ENCODE measurements at regions not wholly inside any gene's neighbourhood (a gene's known extent, or its start where the extent isn't known, plus 50 kb on each side); places are given as distances from the start of the nearest gene placed in this dataset.
A peak's percentile ranks its signal among the peaks of the same experiment; 100 is the strongest.

DNA sequence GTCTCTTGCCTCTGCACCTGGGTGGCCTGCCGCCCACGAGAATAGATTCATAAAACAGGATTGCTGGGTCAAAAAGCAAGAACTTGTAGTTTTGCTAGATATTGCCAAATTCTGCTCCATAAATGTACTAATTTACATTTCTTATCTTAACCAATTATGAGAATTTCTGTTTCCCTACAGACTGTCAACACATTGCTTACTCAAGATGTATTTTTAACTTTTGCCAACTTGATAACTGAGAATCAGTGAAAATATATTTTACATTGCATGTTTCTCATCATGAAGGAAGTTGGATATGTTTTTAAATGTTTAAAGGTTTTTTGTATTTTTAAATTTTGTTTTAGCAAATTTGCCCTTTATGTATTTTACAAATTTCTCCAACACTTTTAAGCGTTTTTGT lies 664.8 kb downstream of the MMUT start:
- Histone ChIP-seq H3K4me1 (ENCODE audit: control insufficient read depth, insufficient read depth, low read length) (no peaks in the 10 kb centered on the region), H3K4me3 (ENCODE audit: low read depth, low read length) (no peak overlapping the region), H3K36me3 (ENCODE audit: control insufficient read depth, insufficient read depth, low read length) (no peaks in the 10 kb centered on the region), H3K27ac (ENCODE audit: low read depth, low read length) (no peak overlapping the region), H3K9me3 (ENCODE audit: control insufficient read depth, insufficient read depth, low read length) (no peaks in the 10 kb centered on the region), H3K27me3 (ENCODE audit: control insufficient read depth, insufficient read depth, low read length) (no peaks in the 10 kb centered on the region)
- peak in 1 of 6 donors; percentile 51 for DNase-seq (ENCODE audit: low read depth in 4 of 6, low spot score in 6 of 6)
- no CpG with 5 or more reads among the region's 3 CpGs for WGBS (ENCODE audit: insufficient coverage)

DNA sequence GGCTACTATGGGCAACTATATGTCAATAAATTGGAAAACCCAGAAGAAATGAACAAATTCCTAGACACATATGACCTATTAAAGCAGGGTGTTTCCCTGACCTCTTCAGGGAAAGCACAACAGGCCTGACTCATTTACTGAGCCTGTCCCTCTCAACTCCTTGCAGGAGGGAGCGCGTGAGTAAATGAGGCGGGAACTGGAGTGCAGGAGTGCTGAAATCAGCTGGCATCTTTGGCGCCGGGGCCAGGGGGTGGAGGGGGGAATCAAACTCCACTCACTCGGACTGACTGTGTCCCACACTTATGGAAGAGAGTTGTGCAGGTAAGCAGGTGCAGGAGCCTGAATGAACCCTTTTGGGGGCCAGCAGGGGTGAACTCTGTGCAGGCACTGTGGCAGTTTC lies 671.2 kb upstream of the PTCHD4 start:
- 70% methylated on average over 2 of the region's 6 CpGs for WGBS (ENCODE audit: insufficient coverage)
- H3K36me3 ChIP-seq (ENCODE audit: control insufficient read depth, insufficient read depth, low read length), result no peaks in the 10 kb centered on the region
- no peaks in the 10 kb centered on the region for H3K9me3 ChIP-seq (ENCODE audit: control insufficient read depth, insufficient read depth, low read length)
- H3K4me3 ChIP-seq (ENCODE audit: low read depth, low read length), result no peak overlapping the region
- H3K4me1 ChIP-seq (ENCODE audit: control insufficient read depth, insufficient read depth, low read length), result no peaks in the 10 kb centered on the region
- H3K27me3 ChIP-seq (ENCODE audit: control insufficient read depth, insufficient read depth, low read length), result no peaks in the 10 kb centered on the region
- H3K27ac ChIP-seq (ENCODE audit: low read depth, low read length), result no peak overlapping the region
- DNase-seq (ENCODE audit: low read depth in 4 of 6, low spot score in 6 of 6), result no peak

DNA sequence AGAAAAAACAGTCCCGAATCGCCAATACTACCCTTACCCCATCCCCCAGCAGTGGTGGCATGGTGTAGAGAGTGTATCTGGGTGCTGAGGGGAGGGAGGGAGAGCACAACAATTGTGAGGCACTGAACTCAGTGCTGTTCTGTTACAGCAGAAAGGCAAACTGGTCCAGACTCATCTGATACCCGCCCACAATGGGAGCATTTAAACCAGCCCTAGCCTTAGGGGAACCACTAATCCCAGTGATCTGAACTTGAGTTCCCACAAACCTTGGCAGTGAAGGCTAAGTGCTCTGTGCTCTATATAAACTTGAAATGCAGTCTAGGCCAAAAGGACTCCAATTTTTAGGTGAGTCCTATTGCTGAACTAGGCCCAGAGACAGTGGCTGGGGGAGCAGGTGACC lies 666.4 kb upstream of the PTCHD4 start:
- 90% methylated on average over 1 of the region's 3 CpGs for WGBS (ENCODE audit: insufficient coverage)
- no peaks in the 10 kb centered on the region for H3K4me1 ChIP-seq (ENCODE audit: control insufficient read depth, insufficient read depth, low read length)
- no peak for DNase-seq (ENCODE audit: low read depth in 4 of 6, low spot score in 6 of 6)
- H3K27me3 ChIP-seq (ENCODE audit: control insufficient read depth, insufficient read depth, low read length), result no peaks in the 10 kb centered on the region
- H3K27ac ChIP-seq (ENCODE audit: low read depth, low read length), result no peak overlapping the region
- H3K9me3 ChIP-seq (ENCODE audit: control insufficient read depth, insufficient read depth, low read length), result no peaks in the 10 kb centered on the region
- no peaks in the 10 kb centered on the region for H3K36me3 ChIP-seq (ENCODE audit: control insufficient read depth, insufficient read depth, low read length)
- H3K4me3 ChIP-seq (ENCODE audit: low read depth, low read length), result no peak overlapping the region

DNA sequence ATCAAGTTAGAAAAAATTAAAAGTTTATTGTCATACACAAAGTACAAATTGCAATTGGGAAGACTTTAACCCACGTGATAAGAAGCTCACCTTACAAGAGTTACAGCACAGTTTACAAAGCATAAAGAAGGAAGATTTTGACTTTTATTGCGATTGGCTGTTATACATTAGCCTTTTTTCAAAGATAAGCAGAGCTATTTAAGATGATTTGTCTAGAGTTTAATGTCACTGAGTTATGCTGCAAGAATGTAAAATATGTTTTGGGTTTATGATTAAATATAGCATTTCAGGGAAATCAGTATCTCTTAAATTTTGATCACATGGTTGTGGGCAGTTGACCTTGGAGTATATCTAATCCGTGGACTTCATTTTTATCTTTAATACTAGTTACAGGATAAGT lies 664.2 kb upstream of the PTCHD4 start:
- Histone ChIP-seq H3K4me1 (ENCODE audit: control insufficient read depth, insufficient read depth, low read length) (no peaks in the 10 kb centered on the region), H3K9me3 (ENCODE audit: control insufficient read depth, insufficient read depth, low read length) (no peaks in the 10 kb centered on the region), H3K4me3 (ENCODE audit: low read depth, low read length) (no peak overlapping the region), H3K36me3 (ENCODE audit: control insufficient read depth, insufficient read depth, low read length) (no peaks in the 10 kb centered on the region), H3K27ac (ENCODE audit: low read depth, low read length) (no peak overlapping the region), H3K27me3 (ENCODE audit: control insufficient read depth, insufficient read depth, low read length) (no peaks in the 10 kb centered on the region)
- WGBS (ENCODE audit: insufficient coverage), result no CpG with 5 or more reads among the region's 3 CpGs
- no peak for DNase-seq (ENCODE audit: low read depth in 4 of 6, low spot score in 6 of 6)

DNA sequence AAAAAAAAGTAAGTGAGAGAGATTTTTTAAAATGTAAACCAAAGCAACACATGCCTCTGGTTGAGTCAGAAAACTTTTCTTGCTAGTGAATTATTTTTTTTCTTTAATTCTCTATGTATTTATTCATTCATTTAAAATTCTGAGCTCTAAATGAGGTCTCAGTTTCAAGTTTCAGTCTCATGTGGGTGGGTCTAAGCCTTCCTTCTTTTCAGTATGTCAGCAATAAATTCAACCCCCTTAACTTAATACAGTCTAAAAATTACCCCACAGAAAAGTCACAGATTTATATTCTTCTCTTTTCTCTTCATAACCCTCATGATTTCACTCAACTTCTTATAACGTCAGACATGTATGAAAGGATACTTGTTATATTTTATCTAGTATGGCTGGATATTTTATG lies 663.3 kb upstream of the PTCHD4 start:
- WGBS (ENCODE audit: insufficient coverage), result no CpG with 5 or more reads among the region's 1 CpG
- no peaks in the 10 kb centered on the region for H3K4me1 ChIP-seq (ENCODE audit: control insufficient read depth, insufficient read depth, low read length)
- H3K36me3 ChIP-seq (ENCODE audit: control insufficient read depth, insufficient read depth, low read length), result no peaks in the 10 kb centered on the region
- H3K27me3 ChIP-seq (ENCODE audit: control insufficient read depth, insufficient read depth, low read length), result no peaks in the 10 kb centered on the region
- no peak overlapping the region for H3K27ac ChIP-seq (ENCODE audit: low read depth, low read length)
- no peak overlapping the region for H3K4me3 ChIP-seq (ENCODE audit: low read depth, low read length)
- no peak for DNase-seq (ENCODE audit: low read depth in 4 of 6, low spot score in 6 of 6)
- no peaks in the 10 kb centered on the region for H3K9me3 ChIP-seq (ENCODE audit: control insufficient read depth, insufficient read depth, low read length)

DNA sequence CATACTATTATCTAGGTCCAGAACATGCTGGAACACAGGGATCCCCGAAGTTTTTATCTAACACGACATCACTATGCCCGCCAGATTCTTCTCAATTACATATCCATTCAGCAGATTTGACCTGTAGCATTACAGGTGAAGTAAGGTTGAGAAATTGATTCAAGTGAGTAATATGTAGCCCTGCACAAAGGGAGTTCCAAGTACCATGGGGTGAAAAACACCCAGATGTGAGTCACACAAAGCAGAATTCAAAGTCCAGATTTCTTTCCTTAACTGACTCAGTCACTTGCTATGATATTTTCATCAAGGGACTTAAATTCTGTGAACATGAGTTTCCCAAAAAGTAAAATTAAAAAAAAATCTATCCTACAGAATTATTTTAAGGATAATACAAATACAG lies 655.4 kb upstream of the PTCHD4 start:
- WGBS (ENCODE audit: insufficient coverage), result no CpG with 5 or more reads among the region's 3 CpGs
- Histone ChIP-seq H3K4me3 (ENCODE audit: low read depth, low read length) (no peak overlapping the region), H3K4me1 (ENCODE audit: control insufficient read depth, insufficient read depth, low read length) (no peaks in the 10 kb centered on the region), H3K27ac (ENCODE audit: low read depth, low read length) (no peak overlapping the region), H3K27me3 (ENCODE audit: control insufficient read depth, insufficient read depth, low read length) (no peaks in the 10 kb centered on the region), H3K9me3 (ENCODE audit: control insufficient read depth, insufficient read depth, low read length) (no peaks in the 10 kb centered on the region), H3K36me3 (ENCODE audit: control insufficient read depth, insufficient read depth, low read length) (no peaks in the 10 kb centered on the region)
- no peak for DNase-seq (ENCODE audit: low read depth in 4 of 6, low spot score in 6 of 6)

DNA sequence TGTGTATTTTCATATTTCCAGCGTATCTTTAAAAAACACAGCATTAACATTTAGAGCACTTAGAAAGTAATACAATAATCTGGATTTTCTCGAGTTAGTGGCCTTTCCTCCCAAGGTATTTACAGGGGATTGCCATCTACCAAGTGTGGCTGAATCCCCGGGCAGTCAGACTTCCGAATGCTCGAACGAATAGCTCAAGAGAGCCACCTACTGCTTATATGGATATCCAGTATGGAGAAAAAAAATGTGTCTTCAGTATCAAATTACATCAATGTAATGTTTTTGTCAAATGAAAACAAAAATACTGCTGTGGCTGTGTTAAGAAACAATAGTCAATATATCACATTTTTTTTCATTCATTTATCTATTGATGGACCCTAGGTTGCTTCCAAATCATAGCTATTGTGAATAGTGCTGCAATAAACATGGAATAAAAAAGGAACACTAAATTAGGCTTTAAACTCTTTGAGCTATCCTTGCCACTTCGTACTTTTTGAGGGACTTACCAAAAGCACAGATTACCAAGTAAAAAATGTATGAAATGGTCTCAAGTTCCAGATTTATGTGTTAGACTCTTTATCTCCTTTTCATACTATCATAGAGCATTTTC lies 654.5 kb upstream of the PTCHD4 start:
- no CpG with 5 or more reads among the region's 7 CpGs for WGBS (ENCODE audit: insufficient coverage)
- H3K4me3 ChIP-seq (ENCODE audit: low read depth, low read length), result no peak overlapping the region
- no peak overlapping the region for H3K27ac ChIP-seq (ENCODE audit: low read depth, low read length)
- no peaks in the 10 kb centered on the region for H3K27me3 ChIP-seq (ENCODE audit: control insufficient read depth, insufficient read depth, low read length)
- no peaks in the 10 kb centered on the region for H3K9me3 ChIP-seq (ENCODE audit: control insufficient read depth, insufficient read depth, low read length)
- no peaks in the 10 kb centered on the region for H3K36me3 ChIP-seq (ENCODE audit: control insufficient read depth, insufficient read depth, low read length)
- DNase-seq (ENCODE audit: low read depth in 4 of 6, low spot score in 6 of 6), result peak; percentile 13 to 91 (median 35)
- no peaks in the 10 kb centered on the region for H3K4me1 ChIP-seq (ENCODE audit: control insufficient read depth, insufficient read depth, low read length)

DNA sequence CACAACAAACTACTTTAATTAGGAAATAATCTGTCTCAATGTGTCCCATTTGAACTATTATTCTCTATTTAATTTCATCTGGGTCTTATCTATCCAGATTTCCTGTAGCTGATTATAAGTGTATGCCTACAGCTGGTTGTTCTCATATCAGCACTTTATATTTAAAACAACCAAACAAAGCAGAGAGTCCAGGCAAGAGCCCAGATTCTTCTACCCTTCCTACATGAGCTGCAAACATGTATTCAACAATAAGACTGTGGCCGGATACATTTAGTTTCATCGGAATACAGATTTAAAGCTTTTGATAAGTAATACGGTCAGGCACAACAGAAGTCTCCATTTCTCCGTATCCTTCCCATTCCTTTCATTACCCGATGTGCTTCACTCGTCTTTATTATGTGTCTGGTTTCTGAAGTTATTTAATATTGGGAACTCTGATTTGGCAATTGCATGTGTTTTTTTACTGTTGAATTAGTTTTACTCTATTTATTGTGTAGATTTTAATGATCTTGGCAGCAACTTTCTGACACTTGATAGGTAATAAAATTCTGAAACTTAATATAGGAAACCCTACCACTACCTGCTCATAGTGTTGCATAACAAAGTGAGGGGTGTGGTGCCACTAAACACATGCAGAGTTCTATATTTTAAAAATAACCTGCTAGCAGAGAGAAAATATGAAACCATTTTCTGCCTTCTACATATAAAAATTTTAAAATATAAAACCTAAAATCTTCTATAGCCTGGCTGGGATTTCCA lies 653.5 kb upstream of the PTCHD4 start:
- WGBS (ENCODE audit: insufficient coverage), result no CpG with 5 or more reads among the region's 6 CpGs
- H3K27me3 ChIP-seq (ENCODE audit: control insufficient read depth, insufficient read depth, low read length), result no peaks in the 10 kb centered on the region
- no peaks in the 10 kb centered on the region for H3K36me3 ChIP-seq (ENCODE audit: control insufficient read depth, insufficient read depth, low read length)
- no peak for DNase-seq (ENCODE audit: low read depth in 4 of 6, low spot score in 6 of 6)
- no peak overlapping the region for H3K27ac ChIP-seq (ENCODE audit: low read depth, low read length)
- H3K4me1 ChIP-seq (ENCODE audit: control insufficient read depth, insufficient read depth, low read length), result no peaks in the 10 kb centered on the region
- no peak overlapping the region for H3K4me3 ChIP-seq (ENCODE audit: low read depth, low read length)
- H3K9me3 ChIP-seq (ENCODE audit: control insufficient read depth, insufficient read depth, low read length), result no peaks in the 10 kb centered on the region

DNA sequence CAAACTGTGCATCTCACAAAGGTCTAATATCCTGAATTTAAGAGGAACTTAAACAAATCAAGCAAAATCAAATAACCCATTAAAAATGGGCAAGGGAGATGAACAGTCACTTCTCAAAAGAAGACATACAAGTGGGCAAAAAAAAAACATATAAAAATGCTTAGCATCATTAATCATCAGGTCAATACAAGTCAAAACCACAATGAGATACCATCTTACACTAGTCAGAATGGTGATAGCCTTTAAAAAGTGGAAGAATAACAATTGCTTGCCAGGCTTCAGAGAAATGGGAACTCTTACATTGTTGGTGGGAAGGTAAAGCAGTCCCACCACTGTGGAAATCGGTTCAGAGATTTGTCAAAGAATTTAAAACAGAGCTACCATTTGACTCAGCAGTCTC lies 646.7 kb upstream of the PTCHD4 start:
- Histone ChIP-seq H3K9me3 (ENCODE audit: control insufficient read depth, insufficient read depth, low read length) (no peaks in the 10 kb centered on the region), H3K4me1 (ENCODE audit: control insufficient read depth, insufficient read depth, low read length) (no peaks in the 10 kb centered on the region), H3K27me3 (ENCODE audit: control insufficient read depth, insufficient read depth, low read length) (no peaks in the 10 kb centered on the region), H3K36me3 (ENCODE audit: control insufficient read depth, insufficient read depth, low read length) (no peaks in the 10 kb centered on the region), H3K4me3 (ENCODE audit: low read depth, low read length) (no peak overlapping the region), H3K27ac (ENCODE audit: low read depth, low read length) (no peak overlapping the region)
- DNase-seq (ENCODE audit: low read depth in 4 of 6, low spot score in 6 of 6), result no peak
- WGBS (ENCODE audit: insufficient coverage), result no CpG with 5 or more reads among the region's 1 CpG

DNA sequence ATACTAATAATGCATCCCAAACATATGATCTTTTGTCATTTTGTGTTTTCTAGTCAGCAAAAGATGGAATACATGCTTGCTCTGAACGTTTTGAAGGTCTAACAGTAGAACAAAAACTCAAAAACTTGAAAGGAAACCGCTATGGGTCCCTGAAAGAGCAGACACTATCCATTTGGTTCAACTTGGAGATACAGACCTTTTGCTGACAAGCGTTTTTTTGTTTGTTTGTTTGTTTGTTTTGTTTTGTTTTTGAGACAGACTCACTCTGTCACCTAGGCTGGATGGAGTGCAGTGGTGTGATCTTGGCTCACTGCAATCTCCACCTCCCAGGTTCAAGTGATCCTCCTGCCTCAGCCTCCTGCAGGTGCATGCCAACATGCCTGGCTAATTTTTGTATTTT lies 644.3 kb upstream of the PTCHD4 start:
- no peak overlapping the region for H3K27ac ChIP-seq (ENCODE audit: low read depth, low read length)
- DNase-seq (ENCODE audit: low read depth in 4 of 6, low spot score in 6 of 6), result no peak
- whole genome bisulfite sequencing (ENCODE audit: insufficient coverage), result 64% methylated on average over 3 of the region's 3 CpGs

More for the DNA sequence above, 644.3 kb upstream of the PTCHD4 start:
- no peaks in the 10 kb centered on the region for H3K9me3 ChIP-seq (ENCODE audit: control insufficient read depth, insufficient read depth, low read length)
- H3K27me3 ChIP-seq (ENCODE audit: control insufficient read depth, insufficient read depth, low read length), result no peaks in the 10 kb centered on the region
- H3K36me3 ChIP-seq (ENCODE audit: control insufficient read depth, insufficient read depth, low read length), result no peaks in the 10 kb centered on the region
- no peak overlapping the region for H3K4me3 ChIP-seq (ENCODE audit: low read depth, low read length)
- no peaks in the 10 kb centered on the region for H3K4me1 ChIP-seq (ENCODE audit: control insufficient read depth, insufficient read depth, low read length)
